HG03565 (cell line): ENCODE measurements at regions not wholly inside any gene's neighbourhood (a gene's known extent, or its start where the extent isn't known, plus 50 kb on each side); places are given as distances from the start of the nearest gene placed in this dataset.

Source experiments
- ATAC-seq: cut with Tn5 transposase; IDR thresholded peaks from one replicate; pipeline ENCODE4 v1.9.1; 2021; ENCODE audit warnings: mild to moderate bottlenecking, moderate library complexity; ENCODE audit not compliant: unreplicated experiment

DNA sequence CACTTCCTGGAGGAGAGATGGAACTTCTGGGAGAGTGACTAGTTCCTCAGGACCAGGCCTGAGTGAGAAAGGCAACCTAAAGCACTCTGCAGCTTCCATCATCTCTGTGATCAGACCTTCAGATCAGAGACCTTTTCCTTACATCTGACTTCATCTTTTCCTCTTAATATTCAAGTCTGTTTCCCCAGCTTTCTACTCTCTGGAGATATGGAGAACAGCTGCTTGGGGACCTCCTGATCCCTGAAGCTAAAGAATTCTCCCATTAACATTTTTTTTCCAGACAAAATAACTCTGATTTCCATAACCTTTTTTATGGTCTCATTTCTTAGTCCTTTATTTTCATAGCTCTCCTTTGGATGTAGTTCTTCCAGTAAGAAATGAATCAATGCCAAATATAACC is 133.4 kb upstream of the FNDC3A start:
- no peak for ATAC-seq

DNA sequence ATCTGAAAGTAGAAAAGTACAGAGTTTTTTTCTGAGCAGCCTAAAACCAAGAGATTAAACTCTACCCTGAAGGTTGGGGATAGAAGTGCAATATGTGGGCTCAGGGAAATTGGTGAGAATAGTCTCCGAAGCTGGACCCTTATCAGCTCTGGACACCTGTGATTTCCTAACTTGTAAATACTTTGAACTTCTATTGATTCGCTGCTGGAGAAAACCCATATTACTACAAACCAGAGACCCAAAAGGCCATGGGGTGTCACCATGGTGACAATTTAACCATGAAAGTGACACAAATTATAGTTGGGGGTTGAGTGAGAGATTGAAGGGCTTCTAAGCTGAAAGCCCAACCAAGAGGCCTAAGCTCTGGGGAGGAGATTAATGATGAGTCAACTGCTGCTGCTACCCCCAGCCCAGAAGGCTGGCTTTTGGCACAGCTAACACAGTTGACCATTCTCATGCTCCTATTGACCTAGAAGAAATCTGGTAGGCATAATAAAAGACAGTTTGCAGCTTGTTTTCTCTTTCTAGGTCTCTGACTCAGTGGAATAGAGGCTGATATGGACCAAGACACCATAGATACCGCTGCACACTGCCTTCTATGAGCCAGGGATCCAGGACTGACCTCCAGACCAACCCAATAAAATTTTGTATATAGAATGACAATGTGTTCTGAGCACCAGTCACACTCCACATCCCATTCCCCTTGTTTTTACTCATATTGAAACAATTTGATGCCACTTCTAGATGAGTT is 131.9 kb upstream of the FNDC3A start:
- no peak for ATAC-seq

DNA sequence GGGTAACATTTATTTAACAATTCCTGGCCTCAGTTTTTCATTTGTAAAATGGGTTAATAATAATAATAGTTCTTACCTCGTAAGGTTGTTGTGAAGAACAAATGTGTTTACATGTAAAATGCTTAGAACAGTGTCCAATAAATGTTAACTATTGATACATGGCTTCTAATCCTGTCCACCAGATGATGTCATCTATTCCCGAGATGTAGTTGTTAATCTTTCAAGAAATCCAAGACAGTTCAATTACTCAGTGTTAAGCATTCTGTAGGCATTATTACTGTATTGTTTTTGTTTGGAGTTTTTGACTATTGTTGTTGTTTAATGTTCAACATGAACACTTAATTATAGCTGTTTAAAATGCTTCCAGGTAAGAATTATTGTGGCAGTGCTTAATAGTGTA is 131.0 kb upstream of the FNDC3A start:
- no peak for ATAC-seq

DNA sequence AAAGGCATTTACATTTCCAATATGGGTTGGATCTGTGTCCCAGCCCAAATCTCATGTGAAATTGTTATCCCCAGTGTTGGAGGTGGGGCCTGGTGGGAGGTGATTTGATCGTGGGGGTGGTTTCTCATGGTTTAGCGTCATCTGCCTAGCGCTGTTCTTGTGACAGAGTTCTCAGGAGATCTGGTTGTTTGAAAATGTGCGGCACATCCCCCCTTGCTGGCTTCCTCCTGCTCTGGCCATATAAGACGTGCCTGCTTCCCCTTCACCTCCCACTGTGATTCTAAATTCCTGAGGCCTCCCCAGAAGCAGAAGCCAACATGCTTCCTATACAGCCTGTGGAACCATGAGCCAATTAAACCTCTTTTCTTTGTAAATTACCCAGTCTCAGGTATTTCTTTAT is 126.2 kb upstream of the FNDC3A start:
- no peak for ATAC-seq

DNA sequence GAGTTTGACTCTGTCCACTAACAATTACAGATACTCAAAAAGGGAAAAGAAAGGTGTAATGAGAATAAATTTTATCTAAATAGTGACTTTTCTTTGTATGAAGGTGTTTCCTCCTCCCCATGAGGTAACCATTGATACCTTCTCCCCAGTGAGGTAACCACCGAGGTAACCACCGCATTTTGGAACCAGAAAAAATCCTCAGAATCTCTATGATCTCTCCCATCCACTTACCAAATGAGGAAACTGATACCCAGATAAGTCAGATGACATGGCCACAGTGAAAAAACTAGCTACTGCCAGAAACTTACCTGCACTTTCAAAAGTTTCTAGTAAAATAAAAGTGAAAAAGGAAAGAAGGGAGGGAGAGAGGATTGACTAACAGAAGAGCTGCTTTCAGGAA is 124.0 kb upstream of the FNDC3A start:
- no peak for ATAC-seq

DNA sequence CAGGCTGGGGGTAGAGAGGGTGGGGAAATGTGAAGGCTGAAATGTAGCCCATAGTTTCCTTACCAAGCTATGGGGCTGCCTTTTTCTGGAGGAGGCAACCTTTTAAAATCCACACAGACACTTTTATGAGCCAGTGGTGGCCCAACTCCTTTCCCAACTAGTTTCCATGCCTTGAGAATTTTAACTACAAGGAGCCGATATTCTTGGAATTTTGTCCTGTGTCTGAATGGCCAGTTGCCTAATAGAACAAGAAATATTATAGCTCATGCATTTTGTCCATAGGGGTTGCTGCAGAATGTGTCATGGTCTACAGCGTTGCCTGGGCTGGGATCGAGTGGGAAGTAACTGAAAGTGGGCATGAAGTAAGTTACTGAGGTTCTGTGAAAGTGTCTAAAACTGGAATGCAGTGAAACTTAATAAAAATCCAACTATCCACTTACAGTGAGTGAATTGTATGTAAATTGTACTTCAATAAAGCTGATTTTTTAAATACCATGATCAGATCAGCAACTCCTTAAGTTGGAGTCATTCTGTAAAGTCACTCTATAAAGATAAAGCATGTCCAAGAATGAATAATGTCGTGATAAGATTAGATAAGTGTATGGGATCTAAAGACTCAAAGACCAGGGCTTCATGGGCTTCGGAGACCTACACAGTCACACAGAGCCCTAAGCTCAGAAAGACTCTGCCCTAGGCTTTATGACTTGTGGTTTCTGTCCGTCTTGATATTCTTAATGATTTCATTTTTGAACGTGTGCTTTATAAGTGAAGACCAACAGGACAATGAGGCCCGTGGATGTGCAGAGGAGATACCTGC is 122.6 kb upstream of the FNDC3A start:
- ATAC-seq = no peak

DNA sequence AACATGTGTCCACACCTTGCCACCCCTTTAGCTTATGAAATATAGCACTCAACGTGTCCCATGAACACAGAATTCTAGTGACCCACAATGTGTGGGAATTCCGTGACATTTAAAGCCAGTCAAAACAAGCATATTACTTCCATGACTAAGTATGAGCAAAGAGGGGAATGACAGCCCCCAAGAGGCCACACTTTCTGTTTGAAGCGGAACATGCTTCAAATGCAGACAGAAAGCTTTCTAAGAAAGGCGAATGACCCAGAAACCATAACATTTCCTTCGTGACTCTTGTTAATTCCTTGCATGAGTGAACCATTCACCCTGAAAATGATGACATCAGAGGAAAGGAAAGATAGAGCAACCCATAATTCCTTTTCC is 122.0 kb upstream of the FNDC3A start:
- ATAC-seq = no peak

DNA sequence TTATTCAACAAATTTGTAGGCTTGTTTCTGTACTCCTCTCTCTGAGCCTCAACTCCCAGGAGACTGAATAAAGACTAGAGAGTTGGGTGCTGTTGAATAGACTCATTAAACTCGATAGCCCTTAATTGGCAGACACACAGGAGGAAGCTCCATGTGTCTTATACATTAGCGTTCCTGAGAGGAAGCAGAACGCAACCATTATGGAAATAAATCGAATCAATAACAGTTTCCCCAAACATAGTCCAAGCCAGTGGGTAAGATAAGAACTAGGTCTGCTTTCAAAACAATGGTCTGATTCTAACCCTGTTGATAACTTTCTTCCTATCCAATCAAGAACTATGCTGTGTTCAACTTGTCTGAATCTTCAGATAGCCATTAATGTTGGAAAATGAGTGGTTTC is 118.1 kb upstream of the FNDC3A start:
- no peak for ATAC-seq

DNA sequence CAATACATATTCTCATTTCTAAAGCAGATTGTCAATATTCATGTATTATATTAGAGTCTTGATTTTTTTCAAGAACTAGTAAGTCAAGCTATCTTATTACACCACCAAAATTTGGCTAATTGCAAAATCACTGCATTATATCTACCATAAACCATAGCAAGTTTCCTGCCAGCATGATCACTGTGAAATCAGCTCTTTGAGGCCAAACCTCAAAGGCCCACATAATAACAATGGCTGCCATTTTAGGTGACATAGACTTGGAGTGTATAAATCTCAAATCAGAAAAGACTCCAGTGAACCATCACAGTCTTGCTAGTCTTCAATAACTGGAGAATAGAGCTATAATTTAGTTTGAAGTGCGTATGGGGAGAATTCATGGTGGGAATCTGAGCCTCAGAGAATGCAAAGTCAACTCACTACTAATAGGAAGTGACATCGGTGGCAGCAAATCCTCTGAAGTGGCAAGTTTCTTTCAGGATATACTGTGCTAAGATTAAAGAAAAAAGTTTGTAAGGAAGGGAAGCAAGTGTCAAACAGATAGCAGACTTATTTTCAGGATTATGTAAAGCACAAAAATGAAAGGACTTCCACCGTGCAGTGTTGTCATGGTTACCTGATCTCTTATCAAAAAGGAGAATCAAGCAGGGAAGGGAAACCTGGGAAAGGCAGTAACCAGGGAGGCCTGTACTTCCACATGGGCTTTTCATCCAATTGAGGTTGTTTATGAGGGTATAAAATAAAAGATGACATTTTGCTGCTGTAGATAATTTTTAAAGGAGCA is 117.4 kb upstream of the FNDC3A start:
- ATAC-seq = no peak

DNA sequence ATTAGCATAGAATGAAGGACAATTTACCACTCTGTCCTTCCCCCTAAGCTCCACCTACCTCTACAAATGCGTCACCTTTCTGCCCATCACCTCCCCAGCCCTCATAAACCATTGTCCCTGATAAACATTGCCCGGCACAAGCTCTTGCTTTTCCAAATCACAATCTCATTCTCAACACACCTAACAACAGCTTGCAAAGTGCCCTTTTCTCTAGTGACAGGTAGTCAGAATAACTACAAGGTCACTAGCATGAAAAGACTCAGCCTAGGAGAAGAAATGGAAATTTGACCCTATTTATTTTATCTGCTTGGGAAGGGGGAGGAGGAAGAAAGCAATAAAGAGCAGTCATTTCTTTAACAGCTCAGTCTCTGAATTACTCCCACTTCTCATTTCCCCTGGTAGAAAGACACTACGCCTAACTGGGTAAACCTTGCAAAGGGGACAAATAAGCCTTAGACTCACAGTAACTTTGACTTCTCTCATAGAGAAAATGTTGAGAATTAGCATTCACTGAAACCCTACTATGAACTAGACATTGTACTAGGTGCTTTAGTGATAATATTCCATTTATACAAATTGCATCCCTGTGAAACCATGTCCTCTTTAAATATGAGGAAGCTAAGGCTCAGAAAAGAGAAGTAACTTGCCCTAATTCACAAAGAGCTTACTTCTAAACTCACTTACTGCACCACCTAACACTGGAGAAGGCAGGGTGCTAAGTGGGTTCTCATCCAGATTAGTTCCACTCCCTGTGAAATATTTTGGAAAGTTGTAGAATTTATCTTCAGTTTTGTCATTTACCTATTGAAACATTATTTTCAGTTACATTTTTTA is 116.2 kb upstream of the FNDC3A start:
- ATAC-seq = no peak

DNA sequence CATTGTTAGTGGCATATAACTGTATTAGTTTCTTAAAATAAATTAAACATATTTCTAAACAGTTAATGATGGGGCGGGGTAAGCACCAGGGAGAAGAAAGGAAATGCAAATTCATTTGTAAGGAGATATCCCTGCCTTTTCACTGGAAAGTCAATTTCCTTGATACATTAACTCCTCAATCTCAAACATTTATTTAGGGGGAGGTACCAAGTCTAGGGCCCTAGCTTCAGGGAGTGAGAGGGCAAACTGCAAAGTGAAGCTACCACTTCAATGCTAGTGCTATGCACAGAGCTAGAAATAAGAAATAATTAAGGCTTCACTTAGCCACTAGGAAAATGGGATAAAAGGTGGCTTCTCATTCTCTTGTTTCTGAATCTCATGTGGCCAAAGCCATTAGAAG is 115.3 kb upstream of the FNDC3A start:
- ATAC-seq = no peak

DNA sequence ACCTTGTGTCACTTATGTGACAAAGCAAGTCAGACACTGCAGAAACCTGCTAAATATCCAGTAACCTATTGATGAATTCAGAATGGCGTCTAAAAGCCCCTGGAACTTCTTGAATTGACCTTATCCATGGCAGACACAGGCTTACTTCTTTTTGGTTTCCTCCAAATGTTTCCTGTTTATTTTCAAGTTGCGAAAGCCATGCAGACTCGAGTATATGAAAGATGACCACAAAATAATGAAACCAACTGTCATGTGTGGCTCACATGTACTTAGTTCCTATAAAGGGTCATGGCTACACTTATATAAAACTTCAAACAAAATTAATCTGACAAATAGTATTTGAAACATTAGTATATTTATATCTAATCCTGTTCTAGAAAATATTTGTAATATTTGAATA is 113.1 kb upstream of the FNDC3A start:
- no peak for ATAC-seq

DNA sequence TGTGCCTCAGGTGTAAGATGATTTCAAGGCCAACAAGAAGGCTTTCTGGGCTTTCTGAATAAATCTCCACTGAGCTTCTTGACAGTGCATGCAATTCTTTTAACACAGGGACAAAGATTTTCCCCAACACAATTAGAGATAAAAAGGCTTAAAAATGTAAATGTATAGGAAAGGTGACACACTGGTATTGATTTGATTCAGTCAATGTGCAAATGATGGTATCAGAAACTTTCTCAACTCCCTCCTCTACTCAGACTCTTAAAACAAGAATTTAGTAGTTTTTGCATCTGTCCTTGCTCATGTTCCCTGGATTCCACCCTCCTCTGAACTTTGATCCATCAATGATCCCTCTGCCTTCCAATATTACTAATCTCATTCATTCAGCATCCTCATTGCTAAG is 111.6 kb upstream of the FNDC3A start:
- no peak for ATAC-seq

DNA sequence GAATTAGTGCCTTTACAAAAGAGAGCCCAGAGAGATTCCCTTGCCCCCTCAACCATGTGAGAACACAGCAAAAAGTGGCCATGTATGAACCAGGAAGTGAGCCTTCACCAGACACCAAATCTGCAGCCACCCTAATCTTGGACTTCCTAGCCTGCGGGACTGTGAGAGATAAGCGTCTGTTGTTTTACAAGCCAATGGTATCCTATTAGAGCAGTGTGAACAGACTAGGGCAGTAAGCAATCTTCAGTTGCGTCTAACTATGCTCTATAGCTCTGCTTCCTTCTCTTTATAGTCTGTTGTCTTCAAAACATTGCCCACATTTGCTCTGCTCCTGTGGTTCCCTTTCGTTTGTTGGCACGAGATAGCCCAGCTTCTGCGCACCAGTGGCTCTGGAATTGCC is 109.5 kb upstream of the FNDC3A start:
- ATAC-seq = no peak

DNA sequence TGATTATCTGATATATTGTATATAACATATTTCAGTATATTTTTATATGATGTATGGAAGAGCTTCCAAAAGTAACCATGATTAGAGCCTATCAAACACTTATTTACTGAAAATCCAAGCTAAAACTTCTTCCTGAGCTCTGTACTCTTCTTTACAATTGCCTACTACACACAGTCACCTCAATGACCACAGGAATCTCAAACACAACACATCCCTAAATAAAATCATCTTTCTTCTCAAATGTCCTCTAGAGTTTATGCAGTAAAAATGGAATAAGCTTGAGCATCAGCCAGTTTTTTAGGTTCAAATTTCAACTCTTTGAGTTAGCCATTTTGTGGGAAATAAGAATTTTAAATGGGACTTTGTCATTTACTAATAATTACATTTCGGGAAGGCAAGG is 102.6 kb upstream of the FNDC3A start:
- no peak for ATAC-seq

DNA sequence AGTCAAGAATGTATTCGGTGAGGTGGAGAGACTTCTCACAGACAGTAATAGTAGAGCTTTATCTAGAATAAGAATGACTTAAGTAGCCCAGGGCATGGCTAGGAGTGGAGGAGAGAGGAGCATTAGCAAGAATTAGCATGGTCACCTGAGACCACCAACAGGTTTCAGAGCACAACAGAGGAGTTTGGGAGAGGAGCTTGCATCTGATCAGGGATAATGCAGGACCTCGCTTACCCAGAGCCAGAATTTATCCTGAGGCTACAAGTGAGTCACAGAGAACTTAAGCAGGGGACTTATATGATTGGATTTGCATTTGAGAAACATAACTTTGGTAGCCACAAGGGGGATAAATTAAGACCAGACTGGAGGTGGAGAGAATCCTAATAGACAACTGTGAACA is 102.1 kb upstream of the FNDC3A start:
- ATAC-seq = no peak

DNA sequence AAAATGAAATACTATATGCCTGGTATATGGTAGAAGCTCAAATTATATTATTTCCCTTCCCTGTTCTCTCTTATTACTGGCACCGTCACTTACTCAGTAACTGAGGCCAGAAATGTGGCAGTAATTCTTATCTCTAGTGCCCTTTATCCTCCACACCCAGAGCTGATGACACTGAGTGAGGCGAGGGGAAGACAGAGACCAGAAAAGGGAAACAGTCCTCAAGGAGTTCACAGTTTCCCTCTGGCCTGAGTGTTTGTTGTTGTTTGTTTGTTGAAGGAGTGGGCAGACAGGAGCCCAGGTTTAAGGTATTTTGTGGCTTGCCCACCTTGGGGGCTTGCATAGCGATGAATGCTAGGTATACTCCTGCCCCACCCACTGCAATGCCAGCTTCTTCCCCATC is 101.5 kb upstream of the FNDC3A start:
- ATAC-seq = no peak

DNA sequence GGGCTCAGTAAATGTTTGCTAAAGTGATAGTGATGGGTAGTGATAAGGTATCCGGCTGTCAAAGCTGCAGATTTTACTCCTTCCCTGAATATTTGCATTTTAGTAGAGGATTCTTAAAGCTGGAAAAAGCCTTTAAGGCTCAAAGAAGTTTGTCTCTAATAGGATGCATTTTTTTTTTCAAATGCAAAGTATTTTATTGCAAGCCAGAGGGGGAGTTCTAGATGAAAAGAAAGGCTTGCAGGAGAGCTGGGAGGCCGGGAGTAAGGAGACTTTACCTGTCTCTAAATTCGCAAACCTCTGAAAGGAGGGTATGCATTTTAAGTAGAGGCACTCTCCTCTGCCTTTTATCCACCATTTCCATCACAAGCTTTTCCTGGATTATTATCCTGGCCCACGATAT is 100.7 kb upstream of the FNDC3A start:
- no peak for ATAC-seq

DNA sequence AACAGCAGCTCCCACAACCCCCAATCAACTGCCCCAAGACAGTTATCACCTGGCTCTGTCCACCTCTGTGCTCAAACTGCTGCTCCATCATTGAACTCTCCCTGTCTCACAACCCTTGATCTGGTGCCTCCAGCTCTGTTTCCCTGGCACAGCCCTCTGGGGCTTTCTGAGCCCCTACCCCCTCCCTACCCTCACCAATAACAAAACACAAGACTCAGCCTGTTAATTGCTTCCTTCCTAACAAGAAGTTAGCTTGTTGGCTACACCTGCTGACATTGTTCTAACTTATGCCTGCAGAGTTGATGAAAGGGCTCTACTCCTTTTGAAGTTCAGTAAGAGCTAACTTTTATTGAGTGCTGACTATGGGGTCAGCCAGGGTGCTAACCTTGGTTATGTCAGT is 99.4 kb upstream of the FNDC3A start:
- no peak for ATAC-seq

DNA sequence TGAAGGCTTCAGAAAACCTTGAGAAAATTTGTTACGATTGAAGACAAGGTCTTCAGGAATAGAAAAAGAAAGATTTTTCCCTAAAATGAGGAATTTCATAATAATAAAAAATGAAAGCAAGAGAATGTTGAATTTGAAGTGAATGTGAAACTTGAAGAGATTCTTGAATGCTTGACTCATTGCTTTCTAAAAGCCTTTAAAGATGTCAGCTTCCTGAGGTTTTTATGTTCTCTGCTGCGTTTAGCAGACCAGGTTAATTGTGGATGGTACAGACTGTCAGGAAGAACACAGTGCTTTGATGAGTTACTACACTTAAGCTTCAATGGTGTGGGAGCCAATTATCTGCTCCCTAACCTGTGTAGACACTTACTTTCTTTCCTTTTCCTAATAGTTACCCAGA is 96.3 kb upstream of the FNDC3A start:
- ATAC-seq = no peak

DNA sequence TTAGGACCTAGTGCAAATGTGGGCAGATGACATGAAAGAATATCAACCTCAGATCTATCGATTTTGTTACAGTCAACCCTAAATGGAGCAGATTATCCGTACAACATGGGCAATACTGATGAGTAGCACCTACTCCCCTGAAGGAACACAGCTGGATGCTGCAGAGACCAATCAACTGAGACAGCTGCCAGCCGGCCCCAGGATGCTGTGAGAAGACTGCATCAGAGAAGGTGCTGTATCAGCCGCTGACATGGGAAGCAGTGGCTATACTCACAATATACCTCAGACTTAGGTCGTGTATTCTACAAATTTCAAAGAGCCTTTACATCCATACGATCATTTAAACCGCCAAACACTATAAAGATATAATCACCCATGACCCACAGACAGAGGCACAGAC is 95.9 kb upstream of the FNDC3A start:
- no peak for ATAC-seq
